ENCODE measurements at regions not wholly inside any gene's neighbourhood (a gene's known extent, or its start where the extent isn't known, plus 50 kb on each side); places are given as distances from the start of the nearest gene placed in this dataset.

GRCh38 chr10:60650378-60650800, 127.9 kb upstream of the CDK1 start:
- H3K9me2 ChIP-seq (ENCODE audit: insufficient read depth) = no peaks in the 10 kb centered on the region
- H3K9me3 ChIP-seq (ENCODE audit: insufficient read depth, low read depth) = no peaks in the 10 kb centered on the region
- H3K79me2 ChIP-seq (ENCODE audit: low read depth) = no peaks in the 10 kb centered on the region
- no peak overlapping the region for H3K4me3 ChIP-seq
- no TSS peak for BruUV-seq (replicated peaks)
- peaks cover 25% of the 10 kb centered on the region for H3K4me1 ChIP-seq (replicated peaks; ENCODE audit: insufficient read depth)
- DNase-seq = peak in 1 of 2 experiments; percentile 67
- CTCF ChIA-PET = interaction anchor here (0.5 to 1.7 kb wide), 7 partner anchors 83 to 438 kb away, joined by 3 to 5 read pairs (median 4); no protein-coding TSS in a partner anchor
- H3F3A ChIP-seq (ENCODE audit: insufficient read depth, low read depth) = peaks cover 13% of the 10 kb centered on the region; the same call in 1 of the 2 replicates
- TF ChIP-seq CTCF (conservative IDR thresholded peaks at IDR 0.05) (no peak), EZH2 (IDR thresholded peaks at IDR 0.05; ENCODE audit: low read depth) (no peak)
- intact Hi-C loops (cut with micrococcal nuclease; ENCODE audit: unreplicated experiment) = no loop called here
- H3K36me3 ChIP-seq (ENCODE audit: low read depth) = no peaks in the 10 kb centered on the region
- H2AFZ ChIP-seq = no peak overlapping the region
- no peak overlapping the region for H3K27ac ChIP-seq
- POLR2A ChIA-PET (ENCODE audit: unreplicated experiment) = interaction anchor here (0.6 kb wide), 1 partner anchor 91 kb away, joined by 7 read pairs; no protein-coding TSS in a partner anchor
- no peaks in the 10 kb centered on the region for H3K27me3 ChIP-seq (ENCODE audit: insufficient read depth, low read depth)
- peak overlapping the region; percentile 29 for H3K4me2 ChIP-seq
- no peaks in the 10 kb centered on the region for H4K20me1 ChIP-seq (ENCODE audit: insufficient read depth)

GRCh38 chr10:60649485-60650377, 128.5 kb upstream of the CDK1 start:
- no peak overlapping the region for H3K4me3 ChIP-seq
- POLR2A ChIA-PET (ENCODE audit: unreplicated experiment) = interaction anchor here (0.6 kb wide), 1 partner anchor 90 kb away, joined by 7 read pairs; no protein-coding TSS in a partner anchor
- intact Hi-C loops (cut with micrococcal nuclease; ENCODE audit: unreplicated experiment) = loop anchor here (5.0 to 10.0 kb wide), 3 partner anchors 445 to 1022 kb away; no protein-coding TSS in a partner anchor

More at GRCh38 chr10:60649485-60650377, 128.5 kb upstream of the CDK1 start:
- no peak for TF ChIP-seq CTCF (conservative IDR thresholded peaks at IDR 0.05)
- TF ChIP-seq EZH2 (IDR thresholded peaks at IDR 0.05; ENCODE audit: low read depth) = no peak
- peaks cover 19% of the 10 kb centered on the region for H3K4me1 ChIP-seq (replicated peaks; ENCODE audit: insufficient read depth)
- peak in 1 of 2 experiments; percentile 43 for DNase-seq
- peak overlapping the region; percentile 29 for H3K4me2 ChIP-seq
- no peaks in the 10 kb centered on the region for H3K9me2 ChIP-seq (ENCODE audit: insufficient read depth)
- CTCF ChIA-PET = interaction anchor here (0.5 to 1.7 kb wide), 8 partner anchors 83 to 437 kb away, joined by 3 to 5 read pairs (median 4); no protein-coding TSS in a partner anchor
- H3K9me3 ChIP-seq (ENCODE audit: insufficient read depth, low read depth) = no peaks in the 10 kb centered on the region
- BruUV-seq (replicated peaks) = no TSS peak
- no peaks in the 10 kb centered on the region for H3K36me3 ChIP-seq (ENCODE audit: low read depth)
- no peaks in the 10 kb centered on the region for H3K79me2 ChIP-seq (ENCODE audit: low read depth)
- H3K27ac ChIP-seq = no peak overlapping the region
- H4K20me1 ChIP-seq (ENCODE audit: insufficient read depth) = no peaks in the 10 kb centered on the region
- no peaks in the 10 kb centered on the region for H3K27me3 ChIP-seq (ENCODE audit: insufficient read depth, low read depth)
- no peak overlapping the region for H2AFZ ChIP-seq
- H3F3A ChIP-seq (ENCODE audit: insufficient read depth, low read depth) = peaks cover 13% of the 10 kb centered on the region; the same call in 1 of the 2 replicates

All from PC-9 (cell line).